GDM1 (cell line): ENCODE measurements at regions not wholly inside any gene's neighbourhood (a gene's known extent, or its start where the extent isn't known, plus 50 kb on each side); places are given as distances from the start of the nearest gene placed in this dataset.
"Not testable (repeated sequence)": the region's sequence is repeated elsewhere in the genome, so short reads cannot be mapped to it uniquely, and the experiment has no call there.

Experiments used
- DNase-seq: peaks from one replicate; lab custom pipeline; 2025; lab: John Stamatoyannopoulos, UW

DNA sequence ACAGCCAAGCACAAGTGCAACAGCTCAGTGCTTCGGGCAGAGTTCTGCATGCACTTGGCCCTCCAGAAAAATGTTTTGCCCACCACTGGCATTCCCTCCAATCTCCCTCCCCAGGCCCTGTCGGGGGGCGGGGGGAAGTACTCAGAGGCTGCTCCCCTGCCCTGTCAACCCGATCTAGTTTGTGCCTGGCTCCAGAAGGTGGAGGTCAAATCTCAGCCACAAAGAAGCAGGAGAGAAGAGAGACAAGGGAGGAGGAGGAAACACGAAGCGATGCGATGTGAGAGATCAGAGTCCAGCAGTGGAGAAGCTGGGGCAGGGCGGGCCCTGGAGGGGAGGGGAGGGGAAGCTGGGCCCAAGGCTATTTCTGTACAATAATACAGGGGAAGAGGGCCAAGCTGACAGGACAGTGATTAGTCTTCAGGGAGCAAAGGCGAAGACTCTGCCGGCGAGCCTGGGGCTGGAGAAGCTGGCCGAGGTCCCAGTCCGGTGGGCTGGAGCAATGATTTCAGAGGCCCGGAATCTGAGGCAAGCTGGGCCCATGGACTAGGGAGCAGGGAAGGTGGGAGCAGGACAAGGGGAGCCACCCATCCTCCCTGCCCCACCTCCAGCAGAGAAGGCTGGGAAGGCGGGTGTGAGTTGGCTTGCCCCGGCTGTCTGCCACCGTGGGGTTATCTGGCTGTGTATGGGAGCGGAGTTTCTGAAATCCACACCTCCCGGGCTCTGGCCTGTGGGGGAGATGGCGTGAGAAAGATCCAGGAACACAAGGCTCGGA is 167.1 kb downstream of the EFNB1 start:
- DNase-seq = no peak

DNA sequence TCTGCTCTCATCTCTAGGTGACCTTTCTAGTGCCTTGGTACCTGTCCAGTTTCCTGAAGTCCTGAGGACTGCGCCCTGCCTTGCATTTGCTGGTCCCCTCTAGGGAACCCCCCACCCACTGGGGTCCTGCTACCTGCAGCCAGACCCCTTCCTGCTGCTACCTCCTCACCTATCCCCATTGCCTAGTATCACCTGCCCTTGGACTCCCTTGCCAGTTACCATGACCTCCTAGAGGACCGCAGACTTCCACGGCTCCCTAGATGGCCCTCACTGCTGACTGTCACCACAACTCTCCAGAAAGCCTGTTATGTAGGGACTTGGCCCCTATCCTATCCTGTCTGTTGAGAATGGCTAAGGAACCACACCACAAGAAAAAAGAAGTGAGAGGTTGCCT is 166.6 kb downstream of the EFNB1 start:
- no peak for DNase-seq

- no peak for DNase-seq
Measured at GRCh38 chrX:68994891-68995255, 166.1 kb downstream of the EFNB1 start.

DNA sequence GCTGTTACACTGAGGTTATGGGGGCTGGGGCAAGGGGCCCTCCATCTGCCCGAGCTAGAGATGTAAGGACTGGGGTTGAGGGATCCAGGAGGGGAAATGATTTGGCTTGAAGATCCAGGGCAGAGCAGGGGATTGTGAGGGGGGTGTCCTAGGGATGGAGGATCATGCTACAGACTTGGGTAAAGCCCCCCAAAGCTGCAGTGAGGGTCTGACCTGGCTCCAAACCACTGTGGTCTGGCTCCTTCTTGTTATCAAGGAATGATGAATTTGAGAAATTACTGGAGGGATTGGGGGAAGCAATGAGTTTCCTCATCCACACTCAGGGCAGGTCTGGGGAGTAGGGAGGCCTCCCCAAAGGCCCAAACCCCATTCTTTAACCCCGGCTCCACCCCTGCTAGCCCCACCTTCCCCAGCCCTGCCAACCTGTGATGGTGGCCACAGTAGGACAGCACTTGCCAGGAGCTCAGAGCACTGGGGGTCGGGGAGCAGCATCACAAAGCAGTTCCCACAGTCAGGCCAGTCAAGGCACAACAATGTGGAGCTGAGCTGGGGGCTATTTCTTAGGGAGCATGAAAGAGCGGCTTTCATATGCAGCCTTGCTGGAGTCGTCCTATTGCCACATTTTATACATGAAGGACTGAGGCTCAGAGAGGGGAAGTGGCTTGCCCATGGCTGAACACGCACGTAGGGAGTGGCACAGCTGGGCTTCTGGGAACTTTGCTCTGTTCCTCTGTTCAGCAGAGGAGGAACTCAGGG is 165.5 kb downstream of the EFNB1 start:
- DNase-seq = no peak

GRCh38 chrX:68992821-68993397 is 164.1 kb downstream of the EFNB1 start:
- DNase-seq = no peak

DNA sequence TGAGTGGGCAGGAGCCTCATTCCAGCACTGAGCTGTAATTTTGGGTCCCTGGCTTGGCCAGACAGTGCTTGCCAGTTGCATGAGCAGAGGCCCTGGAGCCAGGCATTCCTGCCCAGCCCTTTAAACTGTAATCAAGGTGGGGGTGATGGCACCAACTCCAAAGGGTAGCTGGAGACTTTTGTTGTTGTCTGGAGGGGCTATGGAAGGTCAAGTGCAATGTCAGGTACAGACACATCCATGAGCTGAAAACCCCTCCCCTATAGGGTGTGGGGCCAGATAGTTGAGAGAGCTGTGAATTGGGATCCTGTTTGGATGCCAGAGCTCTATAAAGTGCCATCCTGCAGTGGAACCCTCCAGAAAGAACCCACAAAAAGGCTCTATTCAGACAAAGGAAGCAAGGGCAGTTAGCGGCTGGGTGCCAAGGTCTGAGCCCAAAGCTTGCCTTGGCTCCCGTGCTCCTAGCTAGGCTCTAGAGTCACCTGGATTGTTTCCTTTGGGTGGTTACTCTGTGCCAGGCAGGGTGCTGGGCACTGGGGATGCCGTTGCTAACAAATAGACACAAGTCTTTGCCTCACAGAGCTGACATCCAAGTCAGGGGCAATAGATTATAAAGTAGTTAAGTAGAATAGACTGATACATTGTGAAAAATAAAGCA is 163.0 kb downstream of the EFNB1 start:
- DNase-seq = no peak

DNA sequence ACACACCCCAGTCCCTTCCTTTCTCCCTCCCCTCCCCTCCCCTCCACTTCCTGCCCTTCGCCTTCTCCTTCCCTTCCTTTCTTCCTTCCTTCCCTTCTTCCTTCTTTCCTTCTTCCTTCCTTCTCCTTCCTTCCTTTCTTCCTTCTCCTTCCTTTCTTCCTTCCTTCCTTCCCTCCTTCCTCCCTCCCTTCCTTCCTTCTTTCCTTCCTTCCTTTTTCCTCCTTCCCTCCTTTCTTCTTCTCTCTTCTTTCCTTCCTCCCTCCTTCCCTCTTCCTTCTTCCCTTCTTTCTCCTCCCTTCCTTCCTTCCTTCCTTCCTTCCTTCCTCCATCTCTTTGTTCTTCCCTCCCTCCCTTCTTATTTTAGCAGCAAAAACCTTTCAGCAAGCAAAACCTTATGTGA is 162.1 kb downstream of the EFNB1 start:
- DNase-seq = no peak

DNA sequence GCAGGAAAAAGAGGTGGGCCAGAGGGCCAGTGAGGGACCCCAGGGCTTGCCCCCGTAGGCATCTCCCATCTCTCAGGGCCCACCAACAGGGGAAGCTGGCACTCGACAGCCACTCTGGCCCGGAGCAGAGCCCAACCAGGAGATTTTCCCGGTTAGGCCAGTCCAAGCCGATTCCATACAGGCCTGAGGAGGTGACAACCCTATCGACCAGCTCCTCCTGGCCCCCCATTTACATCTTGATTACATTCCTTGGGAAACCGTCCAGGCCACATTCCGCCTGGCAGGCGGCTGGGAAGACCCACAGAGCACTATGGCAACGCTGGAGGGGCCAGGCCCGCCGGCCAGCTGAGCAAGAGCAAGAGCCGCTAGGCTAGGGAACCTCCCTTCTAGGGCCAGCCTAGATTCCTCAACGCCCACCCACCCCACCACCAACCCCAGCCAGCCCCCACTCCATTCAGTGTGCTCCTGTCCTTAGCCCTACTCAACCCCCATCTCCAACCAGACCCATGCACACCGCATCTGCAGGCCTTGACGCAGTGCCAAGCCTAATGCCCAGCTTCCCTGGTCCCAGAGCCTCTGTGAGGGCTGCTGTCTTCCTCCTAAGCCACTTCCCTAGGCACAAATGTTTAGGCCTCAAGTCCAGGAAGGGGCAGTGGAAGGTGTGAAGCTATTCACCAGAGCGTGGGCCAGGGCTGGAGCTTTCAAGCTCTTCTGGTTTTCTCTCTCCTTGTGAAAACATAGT is 161.2 kb downstream of the EFNB1 start:
- DNase-seq = no peak

GRCh38 chrX:68989456-68989855 is 160.6 kb downstream of the EFNB1 start:
- DNase-seq = no peak

DNA sequence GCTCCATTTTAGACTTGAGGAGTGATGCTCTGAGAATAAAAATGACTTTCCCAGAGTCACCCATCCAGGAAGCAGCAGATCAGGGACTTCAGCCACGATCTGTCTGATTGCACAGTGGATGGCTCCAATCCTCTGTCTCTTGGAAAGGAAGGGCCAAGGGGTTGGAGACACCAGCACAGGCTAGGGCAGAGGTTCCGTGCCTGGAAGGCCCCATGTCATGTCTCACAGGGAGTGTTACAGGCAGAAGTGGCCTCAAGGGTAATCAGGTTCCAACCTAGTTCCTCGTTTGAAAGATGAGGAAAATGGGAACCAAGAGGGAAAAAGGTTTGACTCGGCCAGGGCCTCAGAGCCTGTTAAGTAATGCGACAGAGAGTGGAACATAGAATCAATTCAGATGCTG is 160.0 kb downstream of the EFNB1 start:
- DNase-seq = no peak

DNA sequence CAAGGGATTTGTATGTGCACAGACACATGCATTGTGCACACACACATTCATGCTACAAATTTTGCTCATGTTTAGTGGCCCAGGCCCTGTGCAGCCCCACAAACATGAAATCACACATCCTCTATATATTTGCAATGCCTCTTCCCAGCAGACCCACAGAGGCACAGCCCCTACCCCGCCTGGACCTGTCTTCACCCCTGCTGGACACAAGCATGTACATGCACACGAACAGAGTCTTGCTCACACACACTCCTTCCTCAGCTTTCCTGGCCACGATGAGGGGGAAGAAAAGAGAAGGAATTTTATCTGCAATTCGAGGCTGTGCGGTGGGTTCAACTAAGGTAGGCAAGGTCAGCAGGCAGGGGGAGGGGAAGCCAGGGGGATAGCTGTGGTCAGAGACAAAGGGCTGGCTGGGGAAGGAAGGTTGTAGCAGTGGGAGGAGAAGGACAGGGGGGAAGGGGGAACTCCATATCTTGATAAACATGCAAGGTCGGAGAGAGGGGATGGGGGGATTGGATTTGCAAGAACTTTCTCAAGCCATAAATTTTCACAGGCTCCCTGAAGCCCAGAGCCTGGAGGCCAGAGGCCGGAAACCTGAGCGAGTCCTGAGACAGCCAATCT is 156.4 kb downstream of the EFNB1 start:
- no peak for DNase-seq

GRCh38 chrX:68983004-68983857 is 154.4 kb downstream of the EFNB1 start:
- DNase-seq = no peak

GRCh38 chrX:68982476-68982875 is 153.7 kb downstream of the EFNB1 start:
- DNase-seq = no peak

DNA sequence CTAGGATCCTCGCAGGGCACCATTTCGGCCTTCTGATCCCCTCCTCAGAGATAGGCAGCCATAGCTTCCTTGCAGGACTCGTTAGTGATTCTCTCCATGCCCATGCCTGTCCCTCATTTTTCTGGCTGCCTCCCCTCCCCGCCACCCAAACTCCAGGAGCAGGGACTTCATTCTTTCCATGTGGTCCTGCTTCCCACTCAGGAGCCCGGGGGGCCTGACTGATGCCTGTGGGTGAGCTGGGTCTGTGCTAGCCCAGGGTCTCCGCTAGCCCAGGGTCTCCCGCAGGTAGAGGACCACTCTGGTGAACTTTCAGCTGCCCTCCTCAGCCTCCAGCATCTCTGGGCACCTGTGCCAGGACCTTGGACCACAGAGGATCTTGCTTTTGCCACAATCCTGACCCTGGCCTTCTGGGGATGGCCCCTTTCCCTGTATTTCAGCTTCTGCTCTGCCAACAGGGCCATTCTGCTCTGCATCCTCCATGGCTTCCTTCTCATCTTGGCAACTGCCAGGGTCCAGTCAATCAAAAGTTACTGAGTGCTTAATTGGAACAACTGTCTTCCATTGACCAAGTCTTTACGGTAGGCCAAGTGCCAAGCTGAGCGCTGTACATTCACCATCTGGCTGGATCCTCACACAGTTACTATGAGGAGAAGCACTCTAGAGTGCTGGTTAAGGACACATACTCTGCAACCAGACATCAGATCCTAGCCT is 152.2 kb downstream of the EFNB1 start:
- DNase-seq = no peak

DNA sequence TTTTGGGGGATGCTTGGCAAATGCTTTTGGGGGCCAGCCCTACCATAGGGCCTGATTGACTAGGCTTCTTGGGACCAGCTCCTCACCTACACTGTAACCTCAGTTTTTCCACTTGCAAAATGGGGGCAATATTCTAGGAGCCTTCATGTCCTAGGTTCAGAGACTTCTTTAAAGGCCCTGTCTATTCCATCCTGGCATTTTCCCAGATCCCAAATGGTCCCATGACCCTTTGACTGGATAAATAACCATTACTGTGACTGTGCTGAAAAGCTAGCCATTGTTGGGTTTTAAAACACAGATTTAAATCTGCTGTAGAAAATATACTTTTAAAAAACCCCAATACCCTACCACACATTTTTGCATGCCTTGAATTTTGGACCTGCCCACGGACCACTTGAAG is 149.8 kb downstream of the EFNB1 start:
- DNase-seq = no peak

DNA sequence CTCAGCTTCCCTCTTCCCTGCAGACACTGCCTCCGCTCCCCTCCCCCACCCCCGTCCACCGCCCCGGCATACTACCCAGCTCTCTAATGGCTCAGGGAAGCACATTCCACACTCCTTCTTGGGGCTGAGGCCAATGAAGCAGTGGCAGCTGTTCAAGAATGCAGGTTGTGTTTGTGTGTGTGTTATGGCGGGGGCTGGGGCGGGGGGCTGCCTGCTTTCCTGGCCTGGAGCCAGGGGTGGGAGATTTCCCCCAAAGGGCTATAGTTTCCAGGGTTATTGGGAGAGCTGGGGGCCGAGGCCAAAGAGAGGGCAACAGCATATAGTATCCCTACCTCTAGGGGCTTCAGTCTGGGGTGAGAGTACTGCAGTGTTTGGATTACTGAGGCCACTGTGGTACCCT is 149.4 kb downstream of the EFNB1 start:
- no peak for DNase-seq

DNA sequence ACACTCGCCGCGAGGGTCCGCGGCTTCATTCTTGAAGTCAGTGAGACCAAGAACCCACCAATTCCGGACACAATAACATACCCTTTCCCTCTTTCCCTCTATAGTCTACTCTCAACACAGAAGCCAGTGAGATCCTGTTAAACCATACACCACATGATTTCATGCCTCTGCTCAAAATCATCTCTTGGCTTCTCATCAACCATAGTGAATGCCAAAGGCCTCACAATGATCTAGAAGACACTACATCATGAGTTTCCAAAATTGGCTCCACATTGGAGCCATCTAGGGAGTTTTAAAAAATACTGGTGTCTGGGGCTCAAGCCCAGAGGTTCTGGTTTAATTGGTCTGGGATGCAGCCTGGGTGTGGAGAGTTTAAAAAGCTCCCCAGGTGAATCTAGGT is 124.5 kb downstream of the EFNB1 start:
- DNase-seq = no peak

DNA sequence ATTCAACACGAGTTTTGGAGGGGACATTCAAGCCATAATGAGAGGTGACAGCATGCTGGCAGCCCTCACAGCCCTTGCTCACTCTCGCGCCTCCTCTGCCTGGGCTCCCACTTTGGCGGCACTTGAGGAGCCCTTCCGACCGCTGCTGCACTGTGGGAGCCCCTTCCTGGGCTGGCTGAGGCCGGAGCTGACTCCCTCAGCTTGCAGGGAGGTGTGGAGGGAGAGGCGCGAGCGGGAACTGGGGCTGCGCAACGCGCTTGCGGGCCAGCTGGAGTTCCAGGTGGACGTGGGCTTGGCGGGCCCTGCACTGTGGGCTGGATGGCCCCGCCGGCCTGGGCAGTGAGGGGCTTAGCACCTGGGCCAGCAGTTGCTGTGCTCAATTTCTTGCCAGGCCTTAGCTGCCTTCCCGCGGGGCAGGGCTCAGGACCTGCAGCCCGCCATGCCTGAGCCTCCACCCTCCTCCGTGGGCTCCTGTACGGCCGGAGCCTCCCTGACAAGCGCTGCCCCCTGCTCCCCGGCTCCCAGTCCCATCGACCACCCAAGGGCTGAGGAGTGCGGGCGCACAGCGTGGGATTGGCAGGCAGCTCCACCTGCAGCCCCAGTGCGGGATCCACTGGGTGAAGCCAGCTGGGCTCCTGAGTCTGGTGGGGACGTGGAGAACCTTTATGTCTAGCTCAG is 123.3 kb downstream of the EFNB1 start:
- not testable (repeated sequence) for DNase-seq

DNA sequence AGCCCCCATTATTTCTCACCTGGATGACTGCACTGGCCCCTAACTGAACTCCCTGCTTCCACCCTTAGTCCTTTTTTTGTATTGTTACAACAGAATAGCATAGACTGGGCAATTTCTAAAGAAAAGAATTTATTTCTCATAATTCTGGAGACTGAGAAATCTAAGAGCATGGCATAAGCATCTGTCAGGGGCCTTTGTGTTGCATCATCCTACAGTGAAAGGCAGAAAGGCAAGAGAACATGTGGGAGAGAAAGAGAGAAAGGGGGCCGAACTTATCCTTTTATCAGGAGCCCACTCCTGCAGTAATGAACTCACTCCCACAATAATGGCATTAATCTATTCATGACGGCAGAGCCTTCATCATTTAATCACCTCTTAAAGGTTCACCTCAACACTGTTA is 122.1 kb downstream of the EFNB1 start:
- DNase-seq = no peak
